GM21390 (cell line): ENCODE measurements at regions not wholly inside any gene's neighbourhood (a gene's known extent, or its start where the extent isn't known, plus 50 kb on each side); places are given as distances from the start of the nearest gene placed in this dataset.
A peak's percentile ranks its signal among the peaks of the same experiment; 100 is the strongest.

Experiments used
- ATAC-seq: cut with Tn5 transposase; IDR thresholded peaks from one replicate; pipeline ENCODE4 v1.9.1; 2021; ENCODE audit not compliant: unreplicated experiment

DNA sequence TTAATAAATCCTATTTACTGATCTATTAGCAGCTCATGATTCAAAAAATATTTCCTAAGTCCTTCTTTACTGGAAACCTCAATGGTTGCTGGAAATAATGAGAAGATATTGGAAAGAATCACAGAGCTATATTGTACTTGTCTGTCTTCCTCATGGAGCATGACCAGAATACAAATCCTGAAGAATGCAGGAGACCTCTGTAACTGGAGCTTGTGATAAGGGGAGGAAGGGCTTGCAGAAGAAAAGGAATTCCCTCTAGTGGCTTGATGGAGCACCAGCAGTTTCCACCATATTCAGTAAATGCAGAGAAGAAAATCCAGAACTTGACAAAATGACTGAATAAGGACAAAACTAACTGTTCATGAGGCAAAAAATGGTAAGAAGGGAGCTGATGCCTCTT is 1333.1 kb downstream of the EFNB2 start:
- peak; percentile 78 for ATAC-seq

DNA sequence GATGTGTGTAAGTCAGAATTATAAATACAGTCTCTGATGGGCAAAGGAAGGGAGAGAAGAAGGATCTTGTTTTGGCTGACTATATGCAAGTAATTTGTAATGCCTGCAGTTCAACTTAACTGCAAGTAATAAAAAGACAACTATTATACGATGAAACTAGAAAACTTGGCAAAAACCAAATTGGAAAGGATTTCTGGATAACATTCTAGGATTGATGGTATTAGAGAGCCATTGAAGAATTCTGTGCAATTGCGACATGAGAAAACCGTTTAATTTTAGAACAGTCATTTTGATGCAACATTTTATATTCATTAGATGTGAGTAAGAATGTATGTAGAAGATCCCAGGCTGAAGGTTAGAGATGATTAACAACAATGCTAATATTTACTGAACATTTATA is 1334.1 kb downstream of the EFNB2 start:
- no peak for ATAC-seq

DNA sequence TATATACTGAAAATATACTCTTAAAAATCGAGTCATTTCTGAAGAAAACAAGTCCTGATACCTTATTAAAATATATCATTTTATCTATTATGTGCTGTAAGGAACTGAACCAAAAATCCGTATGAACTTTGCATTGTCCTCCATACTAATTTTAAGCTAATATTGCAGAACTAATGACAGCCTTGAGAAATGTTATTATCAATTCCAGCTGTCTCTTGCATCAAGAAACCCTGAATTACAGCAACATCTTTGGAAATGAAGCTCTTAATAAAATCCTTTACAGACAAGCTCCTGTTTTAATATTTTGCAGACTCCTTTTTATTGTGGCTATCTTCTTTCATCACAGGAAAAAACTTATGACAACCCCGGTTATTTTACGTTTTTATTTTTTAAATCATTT is 1335.3 kb downstream of the EFNB2 start:
- no peak for ATAC-seq

DNA sequence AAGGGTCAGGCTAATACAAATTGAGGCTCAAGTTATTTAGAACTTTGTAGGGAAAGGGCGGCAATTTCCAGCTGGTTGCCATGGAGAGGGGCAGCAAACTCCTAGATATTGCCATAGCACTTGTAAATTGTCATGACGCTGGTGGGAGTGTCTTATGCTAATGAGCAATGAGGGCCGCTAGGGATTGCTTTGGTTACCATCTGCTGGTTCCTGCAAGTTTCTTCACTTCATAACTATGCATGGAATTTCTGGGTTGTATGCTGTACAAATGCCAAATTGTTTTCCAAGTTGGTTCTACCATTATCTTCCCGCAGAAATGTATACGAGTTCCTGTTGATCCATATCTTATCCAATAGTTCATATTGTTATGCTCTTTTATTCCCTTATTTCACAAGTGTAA is 1339.4 kb downstream of the EFNB2 start:
- ATAC-seq, result no peak

DNA sequence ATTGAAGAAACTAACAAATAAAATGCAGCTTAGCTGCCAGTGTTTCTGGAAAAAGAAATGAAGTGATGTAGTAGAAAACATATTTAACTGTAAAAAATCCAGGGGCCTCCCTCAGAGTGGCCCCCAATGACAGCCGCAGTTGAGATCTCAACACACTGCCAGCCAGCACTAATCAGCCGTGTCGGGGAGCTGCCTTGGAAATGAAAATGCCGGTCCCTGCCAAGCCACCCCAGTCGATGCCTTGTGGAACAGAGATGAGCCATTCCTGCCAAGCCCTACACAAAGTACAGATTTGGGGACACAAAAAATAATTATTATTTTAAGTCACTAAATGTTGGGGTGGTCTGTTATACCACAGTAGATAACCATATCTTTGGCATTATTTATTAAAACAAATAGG is 1342.4 kb downstream of the EFNB2 start:
- ATAC-seq, result no peak

DNA sequence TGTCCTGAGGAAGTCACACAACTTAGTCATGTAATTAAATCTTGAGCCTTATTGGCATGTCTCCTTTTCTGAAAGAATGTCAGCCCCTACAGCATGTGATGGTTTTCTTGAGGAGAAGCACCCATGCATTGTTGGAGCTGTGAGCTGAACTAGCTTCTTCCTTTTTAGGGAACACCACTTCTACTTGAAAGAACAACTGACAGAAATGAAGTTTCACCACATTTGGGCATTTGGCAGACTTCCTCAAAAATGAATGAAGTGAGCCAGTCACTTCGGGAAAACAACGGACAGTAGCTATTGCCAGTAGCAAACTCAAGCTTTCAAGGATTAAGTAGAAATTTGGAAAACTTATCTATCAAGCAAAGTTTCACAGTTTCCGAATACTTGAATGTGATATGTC is 1351.3 kb downstream of the EFNB2 start:
- ATAC-seq, result no peak

- peak; percentile 56 for ATAC-seq
These were observed 1358.1 kb downstream of the EFNB2 start for GRCh38 chr13:105177265-105177900.

DNA sequence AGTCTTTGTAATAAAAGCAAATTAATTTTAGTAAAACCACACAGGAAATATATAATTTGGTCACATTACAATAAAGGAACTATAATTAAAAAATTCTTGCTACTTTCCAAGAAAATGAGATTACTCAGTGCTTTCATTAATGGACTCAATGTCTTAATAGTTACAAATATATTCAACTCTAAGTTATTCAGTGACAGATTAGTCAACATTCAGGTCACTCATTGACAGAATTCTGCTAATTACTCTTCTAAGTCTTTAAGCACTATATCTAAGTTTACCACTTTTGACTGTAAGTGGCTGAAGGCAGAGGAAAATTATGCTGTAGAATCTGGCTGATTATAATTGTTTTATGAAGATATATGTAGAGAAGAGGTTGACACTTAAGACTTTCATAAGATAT is 1365.0 kb downstream of the EFNB2 start:
- no peak for ATAC-seq

DNA sequence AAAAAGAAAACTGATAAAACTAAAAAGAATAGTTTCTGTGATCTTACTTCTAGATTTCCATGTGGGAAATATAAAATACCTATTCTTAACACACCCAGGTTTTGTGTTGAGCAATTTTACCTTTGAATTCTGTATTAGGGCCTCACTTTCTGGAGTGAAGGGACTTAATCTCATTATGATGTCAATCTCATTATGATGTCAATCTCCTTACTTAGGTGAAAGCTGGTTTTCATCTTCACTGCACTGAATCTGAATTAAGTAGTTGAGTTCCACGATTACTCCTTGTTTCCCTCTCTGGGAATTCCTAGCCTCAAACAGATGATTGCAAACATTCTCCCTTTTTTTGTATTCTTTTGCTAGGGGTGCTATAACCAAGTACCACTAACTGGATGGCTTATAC is 1367.2 kb downstream of the EFNB2 start:
- no peak for ATAC-seq

DNA sequence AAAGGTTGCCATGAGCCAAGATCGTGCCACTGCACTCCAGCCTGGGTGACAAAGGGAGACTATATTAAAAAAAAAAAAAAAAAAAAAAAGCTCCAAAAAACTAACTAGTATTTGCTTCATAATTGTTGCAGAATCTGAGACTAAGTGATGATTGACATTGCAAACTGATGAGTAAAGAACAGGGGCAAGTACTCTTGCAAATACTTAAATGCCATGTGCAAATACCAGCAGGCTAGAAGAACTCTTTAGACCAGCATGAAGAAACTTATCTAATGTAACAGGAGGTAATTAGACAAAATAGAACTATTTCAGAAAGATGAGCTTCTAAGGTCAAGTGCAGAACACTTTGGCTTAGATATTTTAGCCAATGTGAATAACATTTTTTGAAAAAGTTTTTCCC is 1368.1 kb downstream of the EFNB2 start:
- no peak for ATAC-seq

DNA sequence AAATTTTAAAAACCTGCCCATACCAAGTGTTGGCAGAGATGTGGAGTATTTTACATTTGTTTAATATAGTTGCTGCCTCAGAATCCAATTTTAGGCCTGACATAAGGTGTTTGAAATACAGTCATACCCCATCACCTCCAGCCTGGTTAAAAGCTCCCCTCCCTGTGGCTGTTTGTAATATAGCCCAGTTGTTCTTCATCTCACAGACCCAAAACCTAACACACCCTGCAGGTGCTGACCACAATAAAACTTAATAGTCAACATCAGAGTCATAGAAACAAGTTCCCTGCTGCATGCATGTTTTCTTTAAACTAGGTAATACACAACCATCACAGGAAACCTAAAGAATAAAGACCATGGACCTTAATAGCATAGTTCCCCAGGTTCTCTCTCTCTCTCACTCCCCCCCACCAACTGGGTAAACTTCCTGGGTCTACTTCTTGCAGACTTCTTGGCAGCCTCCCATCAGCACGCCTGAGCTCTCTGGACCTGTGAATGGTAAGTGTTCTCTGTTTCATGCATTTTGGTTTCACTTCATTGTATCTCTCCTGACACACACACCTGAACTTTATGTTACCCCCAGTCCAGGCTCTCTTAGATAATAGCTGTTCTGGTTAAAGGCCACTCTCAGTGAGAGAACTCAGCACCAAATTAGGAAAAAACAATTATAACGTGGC is 1369.9 kb downstream of the EFNB2 start:
- peak; percentile 94 for ATAC-seq

GRCh38 chr13:105159841-105160240 is 1375.6 kb downstream of the EFNB2 start:
- ATAC-seq, result no peak

GRCh38 chr13:105153611-105154010 is 1381.9 kb downstream of the EFNB2 start:
- ATAC-seq, result no peak

DNA sequence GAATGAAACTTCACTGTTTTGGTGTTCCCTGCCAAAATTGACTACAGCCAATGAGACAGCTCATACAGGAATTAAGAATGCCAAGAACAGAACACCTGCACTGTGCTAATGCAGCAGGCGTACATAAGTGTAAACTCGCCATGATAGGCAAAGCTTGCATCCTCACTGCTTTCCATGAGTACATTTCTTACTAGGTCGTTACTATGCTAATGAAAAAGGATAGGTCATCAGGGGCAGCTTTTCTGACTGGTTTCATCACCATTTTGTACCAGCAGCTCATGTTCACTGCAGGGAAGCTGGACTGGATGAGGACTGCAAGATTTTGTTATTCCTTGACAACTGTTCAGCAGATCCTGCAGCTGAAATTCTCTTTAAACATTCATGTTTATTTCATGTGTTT is 1383.8 kb downstream of the EFNB2 start:
- ATAC-seq, result no peak

DNA sequence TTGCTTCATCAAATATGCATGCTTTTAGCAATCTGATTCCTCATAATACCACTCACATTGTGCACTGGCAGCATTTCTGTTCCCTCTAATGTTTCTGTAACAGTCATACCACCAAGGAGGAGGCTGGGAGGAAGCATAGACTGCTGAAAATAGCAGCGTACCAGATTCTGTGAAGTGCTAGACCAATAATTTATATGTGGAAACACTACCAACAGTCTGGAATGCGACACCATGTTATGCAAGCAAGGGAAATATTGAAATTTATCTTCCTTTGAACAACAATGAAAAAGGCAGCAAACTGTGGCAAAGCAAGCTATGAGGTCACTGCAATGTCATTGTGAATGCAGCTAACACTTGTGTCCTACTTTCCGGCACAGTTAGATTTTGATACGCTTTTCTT is 1388.0 kb downstream of the EFNB2 start:
- ATAC-seq, result no peak

- ATAC-seq, result no peak
These were observed 1390.5 kb downstream of the EFNB2 start for GRCh38 chr13:105144936-105145335.

- ATAC-seq, result no peak
These were observed 1391.4 kb downstream of the EFNB2 start for GRCh38 chr13:105144020-105144419.

DNA sequence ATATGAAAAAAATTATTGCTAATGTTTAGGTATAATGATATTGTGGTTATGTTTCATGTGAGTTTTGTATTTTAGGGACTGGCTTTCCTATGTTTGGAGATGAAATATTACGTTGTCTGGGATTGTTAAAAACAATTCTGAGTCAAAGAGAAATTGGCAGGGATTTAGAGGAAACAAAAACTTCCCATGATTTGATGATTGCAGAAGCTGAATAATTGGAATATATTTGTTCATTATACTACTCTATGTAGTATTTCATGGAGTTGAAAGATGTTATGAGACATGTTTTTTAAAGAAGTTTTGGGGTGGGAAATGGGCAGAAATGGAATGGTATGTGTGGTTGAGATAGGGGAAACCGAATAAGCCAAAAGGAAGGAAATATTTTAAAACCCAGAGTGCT is 1392.9 kb downstream of the EFNB2 start:
- no peak for ATAC-seq

DNA sequence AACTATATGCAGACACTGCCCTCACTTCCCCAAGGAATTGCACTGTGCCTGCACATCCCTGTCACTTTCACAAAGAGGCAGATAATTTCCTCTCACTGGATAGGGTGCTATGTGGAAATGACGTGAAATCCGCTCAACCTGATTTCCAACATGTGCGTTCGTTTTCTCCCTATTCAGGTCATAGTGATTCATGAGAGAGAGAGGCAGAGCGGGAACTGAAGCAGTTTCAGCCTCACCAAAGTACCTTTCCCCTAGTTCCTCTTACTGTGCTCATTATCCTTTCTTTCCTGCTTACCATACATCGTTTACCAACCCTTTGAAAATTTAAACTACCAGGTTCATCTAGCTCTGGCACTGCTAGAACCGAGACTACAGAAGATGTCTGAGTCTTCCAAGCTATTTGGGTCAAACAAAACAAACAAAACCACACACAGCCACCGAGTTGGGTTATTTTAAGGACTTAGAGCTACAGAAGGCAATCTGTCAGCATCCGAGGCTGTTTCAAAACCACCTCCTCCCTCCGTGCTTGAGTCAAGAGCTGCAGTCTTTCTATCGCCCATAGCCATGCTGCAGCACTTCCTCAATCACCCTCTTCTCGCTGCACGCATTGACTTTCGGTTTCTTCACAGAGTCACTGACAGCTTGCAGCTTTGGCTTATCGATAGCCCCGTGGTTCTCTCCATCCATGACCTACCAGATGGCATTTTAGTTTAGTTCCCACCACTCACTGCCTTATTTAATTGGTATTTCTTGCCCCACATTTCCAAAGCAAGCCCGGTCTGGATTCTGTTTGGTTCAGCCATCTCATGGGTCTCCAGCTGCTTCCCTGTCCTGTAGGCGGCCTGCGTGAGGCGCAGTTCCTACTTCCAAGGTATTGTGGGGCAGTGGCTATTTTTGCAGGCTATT is 1395.8 kb downstream of the EFNB2 start:
- ATAC-seq, result peak; percentile 94

GRCh38 chr13:105139048-105139379 is 1396.4 kb downstream of the EFNB2 start:
- peak; percentile 20 for ATAC-seq

- ATAC-seq, result no peak
These were observed 1399.4 kb downstream of the EFNB2 start for GRCh38 chr13:105135852-105136615.
